ENCODE measurements at regions not wholly inside any gene's neighbourhood (a gene's known extent, or its start where the extent isn't known, plus 50 kb on each side); places are given as distances from the start of the nearest gene placed in this dataset.
A peak's percentile ranks its signal among the peaks of the same experiment; 100 is the strongest.

DNA sequence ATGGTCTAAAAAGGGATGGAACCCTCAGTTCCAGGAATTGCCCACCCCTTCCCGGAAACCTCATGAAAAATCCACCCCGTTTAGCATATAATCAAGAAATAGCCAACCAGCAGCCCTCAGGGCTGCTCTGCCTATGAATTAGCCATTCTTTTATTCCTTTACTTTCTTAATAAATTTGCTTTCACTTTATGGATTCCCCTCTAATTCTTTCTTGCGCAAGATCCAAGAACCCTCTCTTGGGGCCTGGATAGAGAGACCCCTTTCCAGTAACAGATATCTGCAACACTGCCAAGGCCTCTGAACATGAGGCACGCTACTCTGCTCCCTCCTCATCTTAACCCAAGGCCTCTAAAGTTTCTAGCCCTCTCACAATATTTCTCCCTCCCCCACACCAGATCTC, 58.9 kb upstream of the POU2F1 start:
- ChIA-PET POLR2A (ENCODE audit: partially characterized antibody) (interaction anchor here (1.1 to 1.5 kb wide), 3 partner anchors 9 to 57 kb away, joined by 3 read pairs; no protein-coding TSS in a partner anchor), CTCF (ENCODE audit: partially characterized antibody) (interaction anchor here (1.1 to 1.2 kb wide), 2 partner anchors 39 to 40 kb away, joined by 3 to 4 read pairs; no protein-coding TSS in a partner anchor)
- Histone ChIP-seq H3K18ac (ENCODE audit: extremely low read depth, low read length) (0 out of 2 replicates have a peak overlapping the region, but pooled peaks have one; percentile 42), H3K79me1 (ENCODE audit: low read depth, low read length) (no peaks in the 10 kb centered on the region), H3K4me2 (ENCODE audit: insufficient read depth in 1 of 2, low read depth in 2 of 2, low read length in 2 of 2) (no peak overlapping the region), H2BK5ac (ENCODE audit: low read depth, low read length) (peak overlapping the region; percentile 26; the same call in 1 of the 2 replicates), H3K4me3 (ENCODE audit: extremely low read depth in 1 of 4, insufficient read depth in 2 of 4, low read depth in 3 of 4, low read length in 4 of 4) (no peak overlapping the region), H3K27me3 (replicated peaks in 1 of 4; ENCODE audit: control insufficient read depth in 3 of 4, extremely low read depth in 1 of 4, insufficient read depth in 3 of 4, low read length in 3 of 4) (no peaks in the 10 kb centered on the region), H2BK20ac (ENCODE audit: low read length) (no peak overlapping the region), H3K36me3 (ENCODE audit: control insufficient read depth in 2 of 4, insufficient read depth in 4 of 4, low read length in 3 of 4) (0 out of 8 replicates have a peak, but pooled peaks cover 0 to 3% (median 0%) of the 10 kb centered on the region in 4 experiments), H4K5ac (ENCODE audit: insufficient read length, low read depth, low read length) (no peak overlapping the region), H3K56ac (replicated peaks; ENCODE audit: insufficient read length, low read depth, low read length) (no peak overlapping the region), H2BK12ac (ENCODE audit: low read depth, low read length) (peak overlapping the region; percentile 63; the same call in 1 of the 2 replicates), H2BK120ac (replicated peaks; ENCODE audit: low read depth, low read length) (no peak overlapping the region), H3K27ac (ENCODE audit: low read depth, low read length) (no peak overlapping the region), H3K9me3 (ENCODE audit: insufficient read depth in 2 of 2, low read depth in 1 of 2, low read length in 1 of 2) (no peaks in the 10 kb centered on the region), H3K79me2 (ENCODE audit: control insufficient read depth in 1 of 2, insufficient read depth in 2 of 2, low read length in 2 of 2) (no peaks in the 10 kb centered on the region), H4K8ac (ENCODE audit: extremely low read depth, insufficient read depth, low read length) (no peak overlapping the region), H3K23me2 (ENCODE audit: low read depth, low read length) (peaks cover 3% of the 10 kb centered on the region; the same call in 1 of the 2 replicates), H4K20me1 (replicated peaks in 1 of 2; ENCODE audit: control insufficient read depth in 1 of 2, insufficient read depth in 2 of 2, low read length in 2 of 2) (no peaks in the 10 kb centered on the region), H3K4me1 (replicated peaks in 1 of 4; ENCODE audit: control insufficient read depth in 3 of 4, insufficient read depth in 4 of 4, low read length in 3 of 4) (peaks cover 16 to 35% (median 30%) of the 10 kb centered on the region in 4 experiments), H3K14ac (ENCODE audit: insufficient read length) (no peak overlapping the region), H3K9ac (replicated peaks in 1 of 4; ENCODE audit: extremely low read depth in 1 of 4, low read depth in 3 of 4, low read length in 3 of 4) (no peak overlapping the region), H2BK15ac (ENCODE audit: low read length) (no peak overlapping the region), H3K4ac (replicated peaks; ENCODE audit: insufficient read length, low read depth, low read length) (no peak overlapping the region), H3K23ac (ENCODE audit: insufficient read length) (no peak overlapping the region), H2AFZ (ENCODE audit: low read length) (no peak overlapping the region), H4K91ac (replicated peaks; ENCODE audit: insufficient read length, low read length) (no peak overlapping the region), H2AK5ac (ENCODE audit: low read depth, low read length) (no peak overlapping the region)
- no peak for DNase-seq (ENCODE audit: low read depth in 1 of 2, low spot score in 2 of 2)
- FAIRE-seq: no peak
- 96% methylated on average over 4 of the region's 4 CpGs; no CpG with 5 or more reads in 1 of the 2 experiments for WGBS, 2 experiments (ENCODE audit: extremely low coverage in 1 of 2, insufficient coverage in 1 of 2, insufficient read length in 1 of 2, insufficient replicate concordance in 2 of 2, low coverage in 1 of 2, low lambda C conversion rate in 2 of 2, missing lambda C conversion rate in 1 of 2)
- TF ChIP-seq, protein P1, sequence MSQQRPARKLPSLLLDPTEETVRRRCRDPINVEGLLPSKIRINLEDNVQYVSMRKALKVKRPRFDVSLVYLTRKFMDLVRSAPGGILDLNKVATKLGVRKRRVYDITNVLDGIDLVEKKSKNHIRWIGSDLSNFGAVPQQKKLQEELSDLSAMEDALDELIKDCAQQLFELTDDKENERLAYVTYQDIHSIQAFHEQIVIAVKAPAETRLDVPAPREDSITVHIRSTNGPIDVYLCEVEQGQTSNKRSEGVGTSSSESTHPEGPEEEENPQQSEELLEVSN (IDR thresholded peaks at IDR 0.05): no peak
- TF ChIP-seq SP1 (IDR thresholded peaks at IDR 0.05; ENCODE audit: low read depth, low read length): no peak
- TF ChIP-seq, protein P2, sequence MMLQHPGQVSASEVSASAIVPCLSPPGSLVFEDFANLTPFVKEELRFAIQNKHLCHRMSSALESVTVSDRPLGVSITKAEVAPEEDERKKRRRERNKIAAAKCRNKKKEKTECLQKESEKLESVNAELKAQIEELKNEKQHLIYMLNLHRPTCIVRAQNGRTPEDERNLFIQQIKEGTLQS (IDR thresholded peaks at IDR 0.05; ENCODE audit: insufficient read depth, low read depth, low read length): no peak
- no peak for TF ChIP-seq POLR2A (IDR thresholded peaks at IDR 0.05; ENCODE audit: control extremely low read depth in 1 of 2, low read depth in 2 of 2, low read length in 2 of 2)
- no peak for TF ChIP-seq CBX5 (IDR thresholded peaks at IDR 0.05; ENCODE audit: low read depth, low read length)
- no peak for TF ChIP-seq NANOG (IDR thresholded peaks at IDR 0.05; ENCODE audit: insufficient read depth, low read depth, low read length, poor library complexity, severe bottlenecking)
- no peak for TF ChIP-seq EP300 (IDR thresholded peaks at IDR 0.05; ENCODE audit: borderline replicate concordance in 1 of 2, low read depth in 2 of 2, low read length in 2 of 2)

Data from H1 (cell line).